ENCODE measurements at regions not wholly inside any gene's neighbourhood (a gene's known extent, or its start where the extent isn't known, plus 50 kb on each side); places are given as distances from the start of the nearest gene placed in this dataset.
A peak's percentile ranks its signal among the peaks of the same experiment; 100 is the strongest.

GRCh38 chr1:101100674-101101073 lies 75.1 kb upstream of the DPH5 start:
- Histone ChIP-seq H3K4me2 (ENCODE audit: low read length) (peak overlapping the region; percentile 51), H2AFZ (ENCODE audit: low read depth, low read length) (no peak overlapping the region), H3K4me3 (ENCODE audit: low read length) (peak overlapping the region; percentile 34; the same call in 1 of the 2 replicates), H3K9me3 (ENCODE audit: insufficient read depth, low read length) (no peaks in the 10 kb centered on the region), H3K9ac (ENCODE audit: low read length) (no peak overlapping the region), H3K4me1 (ENCODE audit: low read length) (peaks cover 19% of the 10 kb centered on the region), H3K27ac (ENCODE audit: low read length) (no peak overlapping the region), H4K20me1 (ENCODE audit: insufficient read depth, low read length) (no peaks in the 10 kb centered on the region), H3K36me3 (replicated peaks; ENCODE audit: low read depth, low read length) (no peaks in the 10 kb centered on the region), H3K79me2 (ENCODE audit: low read length) (no peaks in the 10 kb centered on the region), H3K27me3 (ENCODE audit: low read depth, low read length) (no peaks in the 10 kb centered on the region)
- TF ChIP-seq CTCF (IDR thresholded peaks at IDR 0.05; ENCODE audit: low read depth, low read length) = no peak
- no peak for TF ChIP-seq EZH2phosphoT487 (IDR thresholded peaks at IDR 0.05; ENCODE audit: low read depth)

- Histone ChIP-seq H3K27ac (ENCODE audit: low read length) (no peak overlapping the region), H3K4me1 (ENCODE audit: low read length) (peaks cover 19% of the 10 kb centered on the region), H3K79me2 (ENCODE audit: low read length) (no peaks in the 10 kb centered on the region), H3K27me3 (ENCODE audit: low read depth, low read length) (no peaks in the 10 kb centered on the region), H2AFZ (ENCODE audit: low read depth, low read length) (no peak overlapping the region), H4K20me1 (ENCODE audit: insufficient read depth, low read length) (no peaks in the 10 kb centered on the region), H3K36me3 (replicated peaks; ENCODE audit: low read depth, low read length) (no peaks in the 10 kb centered on the region), H3K9ac (ENCODE audit: low read length) (no peak overlapping the region), H3K4me2 (ENCODE audit: low read length) (no peak overlapping the region), H3K4me3 (ENCODE audit: low read length) (no peak overlapping the region), H3K9me3 (ENCODE audit: insufficient read depth, low read length) (no peaks in the 10 kb centered on the region)
- TF ChIP-seq CTCF (IDR thresholded peaks at IDR 0.05; ENCODE audit: low read depth, low read length) = no peak
- no peak for TF ChIP-seq EZH2phosphoT487 (IDR thresholded peaks at IDR 0.05; ENCODE audit: low read depth)
Measured at GRCh38 chr1:101098907-101099306, 73.3 kb upstream of the DPH5 start.

GRCh38 chr1:101098327-101098726 lies 72.7 kb upstream of the DPH5 start:
- Histone ChIP-seq H3K4me2 (ENCODE audit: low read length) (no peak overlapping the region), H3K36me3 (replicated peaks; ENCODE audit: low read depth, low read length) (no peaks in the 10 kb centered on the region), H3K4me1 (ENCODE audit: low read length) (peaks cover 19% of the 10 kb centered on the region), H3K27me3 (ENCODE audit: low read depth, low read length) (no peaks in the 10 kb centered on the region), H3K9me3 (ENCODE audit: insufficient read depth, low read length) (no peaks in the 10 kb centered on the region), H2AFZ (ENCODE audit: low read depth, low read length) (no peak overlapping the region), H3K27ac (ENCODE audit: low read length) (no peak overlapping the region), H3K79me2 (ENCODE audit: low read length) (no peaks in the 10 kb centered on the region), H4K20me1 (ENCODE audit: insufficient read depth, low read length) (no peaks in the 10 kb centered on the region), H3K9ac (ENCODE audit: low read length) (no peak overlapping the region), H3K4me3 (ENCODE audit: low read length) (no peak overlapping the region)
- TF ChIP-seq CTCF (IDR thresholded peaks at IDR 0.05; ENCODE audit: low read depth, low read length) (no peak), EZH2phosphoT487 (IDR thresholded peaks at IDR 0.05; ENCODE audit: low read depth) (no peak)

- Histone ChIP-seq H2AFZ (ENCODE audit: low read depth, low read length) (no peak overlapping the region), H3K79me2 (ENCODE audit: low read length) (no peaks in the 10 kb centered on the region), H3K36me3 (replicated peaks; ENCODE audit: low read depth, low read length) (no peaks in the 10 kb centered on the region), H3K4me2 (ENCODE audit: low read length) (no peak overlapping the region), H3K4me3 (ENCODE audit: low read length) (no peak overlapping the region), H3K9ac (ENCODE audit: low read length) (no peak overlapping the region), H3K9me3 (ENCODE audit: insufficient read depth, low read length) (no peaks in the 10 kb centered on the region), H3K27me3 (ENCODE audit: low read depth, low read length) (no peaks in the 10 kb centered on the region), H3K27ac (ENCODE audit: low read length) (no peak overlapping the region), H4K20me1 (ENCODE audit: insufficient read depth, low read length) (no peaks in the 10 kb centered on the region), H3K4me1 (ENCODE audit: low read length) (peaks cover 6% of the 10 kb centered on the region)
- TF ChIP-seq CTCF (IDR thresholded peaks at IDR 0.05; ENCODE audit: low read depth, low read length) (no peak), EZH2phosphoT487 (IDR thresholded peaks at IDR 0.05; ENCODE audit: low read depth) (no peak)
Measured at GRCh38 chr1:101089613-101090338, 64.2 kb upstream of the DPH5 start.
